T-helper 2 cell treated with Interferon-gamma antibody and Interleukin-4, amounts not matched to agents 5 μg/mL and 100 μg/mL, for 36 hours (primary cell): ENCODE measurements at regions not wholly inside any gene's neighbourhood (a gene's known extent, or its start where the extent isn't known, plus 50 kb on each side); places are given as distances from the start of the nearest gene placed in this dataset.

Source experiments
- DNase-seq: peaks from one replicate; pipeline ENCODE4 v3.0.0; 2021; ENCODE audit warnings: low spot score
- H3K27ac Mint-ChIP-seq: one replicate; pipeline ENCODE4 v1.8.0; 2021; ENCODE audit warnings: mild to moderate bottlenecking, mixed read lengths
- H3K27me3 Mint-ChIP-seq: one replicate; pipeline ENCODE4 v1.8.0; 2021; ENCODE audit warnings: low read depth, mixed read lengths
- H3K36me3 Mint-ChIP-seq: one replicate; pipeline ENCODE4 v1.8.0; 2021; ENCODE audit warnings: low read depth, mixed read lengths
- H3K4me1 Mint-ChIP-seq: one replicate; pipeline ENCODE4 v1.8.0; 2021; ENCODE audit warnings: low read depth, mixed read lengths
- H3K4me3 Mint-ChIP-seq: one replicate; pipeline ENCODE4 v1.8.0; 2022; ENCODE audit warnings: mild to moderate bottlenecking, moderate library complexity, mixed read lengths
- H3K9me3 Mint-ChIP-seq: one replicate; pipeline ENCODE4 v1.8.0; 2021; ENCODE audit warnings: mixed read lengths

GRCh38 chr2:238973038-238973739 lies 125.3 kb downstream of the TWIST2 start:
- no peak overlapping the region for H3K27ac Mint-ChIP-seq
- no peak for DNase-seq
- H3K4me3 Mint-ChIP-seq = no peak overlapping the region
- no peaks in the 10 kb centered on the region for H3K4me1 Mint-ChIP-seq
- H3K9me3 Mint-ChIP-seq = peaks cover 5% of the 10 kb centered on the region
- H3K27me3 Mint-ChIP-seq = peaks cover 7% of the 10 kb centered on the region
- H3K36me3 Mint-ChIP-seq = no peaks in the 10 kb centered on the region

DNA sequence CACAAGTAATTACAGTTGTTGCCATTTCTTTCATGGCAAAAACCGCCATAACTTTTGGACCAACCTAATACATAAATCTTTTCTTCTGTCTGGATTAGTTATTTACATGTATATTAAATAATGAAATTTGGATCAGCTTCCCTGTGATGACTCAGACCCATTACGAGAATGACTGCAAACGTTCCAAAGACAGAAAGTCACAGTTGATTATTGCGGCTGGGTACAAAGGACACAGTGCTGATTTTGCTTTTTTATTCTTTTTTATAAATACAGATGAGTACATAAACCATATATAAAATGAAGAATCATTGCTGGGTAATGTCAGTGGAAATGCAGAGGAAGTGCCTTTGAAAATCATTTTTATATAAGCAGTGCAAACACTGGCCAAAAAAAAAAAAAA lies 126.2 kb downstream of the TWIST2 start:
- Mint-ChIP-seq H3K36me3 (no peaks in the 10 kb centered on the region), H3K4me3 (no peak overlapping the region), H3K4me1 (no peaks in the 10 kb centered on the region), H3K27me3 (peaks cover 7% of the 10 kb centered on the region), H3K27ac (no peak overlapping the region), H3K9me3 (peaks cover 5% of the 10 kb centered on the region)
- no peak for DNase-seq

DNA sequence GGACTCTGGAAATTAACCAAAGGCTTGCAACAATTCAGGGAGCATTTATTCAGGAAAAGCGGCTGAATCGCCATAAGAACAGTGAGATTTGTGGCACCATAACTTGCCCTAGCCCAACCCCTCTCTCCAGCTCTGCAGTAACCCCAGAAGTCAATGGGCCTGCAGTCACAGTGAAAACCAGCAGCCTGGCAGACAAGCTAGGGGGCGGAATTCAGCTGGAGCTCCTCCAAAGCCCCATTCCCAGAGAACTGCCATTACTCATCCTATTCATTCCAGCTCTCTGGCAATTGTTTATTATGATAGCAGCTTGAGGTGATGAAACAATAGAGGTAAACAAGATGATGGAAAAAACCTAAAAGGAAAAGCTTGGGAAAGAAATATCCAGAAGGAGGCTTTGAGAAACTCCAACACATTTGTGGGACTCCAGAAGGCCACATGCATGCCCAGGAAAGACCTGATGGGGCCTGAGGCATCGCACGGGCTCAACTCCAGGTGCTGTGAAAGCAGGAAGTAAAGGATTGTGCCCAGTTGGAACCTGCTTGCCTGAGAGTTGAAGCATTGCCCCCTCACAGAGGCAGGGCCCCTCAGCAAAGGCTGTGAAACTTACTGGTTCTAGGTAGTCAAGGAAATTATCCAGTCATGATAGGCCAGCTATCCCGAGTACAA lies 126.7 kb downstream of the TWIST2 start:
- peaks cover 7% of the 10 kb centered on the region for H3K27me3 Mint-ChIP-seq
- H3K36me3 Mint-ChIP-seq = no peaks in the 10 kb centered on the region
- DNase-seq = no peak
- no peak overlapping the region for H3K4me3 Mint-ChIP-seq
- peaks cover 5% of the 10 kb centered on the region for H3K9me3 Mint-ChIP-seq
- H3K4me1 Mint-ChIP-seq = no peaks in the 10 kb centered on the region
- H3K27ac Mint-ChIP-seq = no peak overlapping the region

- Mint-ChIP-seq H3K27me3 (peaks cover 7% of the 10 kb centered on the region), H3K36me3 (no peaks in the 10 kb centered on the region), H3K4me1 (no peaks in the 10 kb centered on the region), H3K9me3 (peaks cover 5% of the 10 kb centered on the region), H3K4me3 (no peak overlapping the region), H3K27ac (no peak overlapping the region)
- DNase-seq = no peak
These were observed 127.5 kb downstream of the TWIST2 start for GRCh38 chr2:238975408-238975807.

GRCh38 chr2:238978497-238978896 lies 130.6 kb downstream of the TWIST2 start:
- Mint-ChIP-seq H3K4me3 (no peak overlapping the region), H3K4me1 (no peaks in the 10 kb centered on the region), H3K36me3 (no peaks in the 10 kb centered on the region), H3K27me3 (peaks cover 9% of the 10 kb centered on the region), H3K9me3 (peaks cover 5% of the 10 kb centered on the region), H3K27ac (no peak overlapping the region)
- no peak for DNase-seq

- peaks cover 5% of the 10 kb centered on the region for H3K9me3 Mint-ChIP-seq
- no peak overlapping the region for H3K27ac Mint-ChIP-seq
These were observed 131.8 kb downstream of the TWIST2 start for GRCh38 chr2:238979636-238980035.

GRCh38 chr2:238985041-238985729 lies 137.3 kb downstream of the TWIST2 start:
- DNase-seq = no peak
- Mint-ChIP-seq H3K9me3 (no peaks in the 10 kb centered on the region), H3K27ac (no peak overlapping the region), H3K36me3 (no peaks in the 10 kb centered on the region), H3K4me1 (no peaks in the 10 kb centered on the region), H3K4me3 (no peak overlapping the region), H3K27me3 (peaks cover 2% of the 10 kb centered on the region)

More at GRCh38 chr2:238979636-238980035, 131.8 kb downstream of the TWIST2 start:
- H3K4me1 Mint-ChIP-seq = no peaks in the 10 kb centered on the region
- H3K27me3 Mint-ChIP-seq = peaks cover 9% of the 10 kb centered on the region
- DNase-seq = no peak
- H3K4me3 Mint-ChIP-seq = no peak overlapping the region
- H3K36me3 Mint-ChIP-seq = no peaks in the 10 kb centered on the region

DNA sequence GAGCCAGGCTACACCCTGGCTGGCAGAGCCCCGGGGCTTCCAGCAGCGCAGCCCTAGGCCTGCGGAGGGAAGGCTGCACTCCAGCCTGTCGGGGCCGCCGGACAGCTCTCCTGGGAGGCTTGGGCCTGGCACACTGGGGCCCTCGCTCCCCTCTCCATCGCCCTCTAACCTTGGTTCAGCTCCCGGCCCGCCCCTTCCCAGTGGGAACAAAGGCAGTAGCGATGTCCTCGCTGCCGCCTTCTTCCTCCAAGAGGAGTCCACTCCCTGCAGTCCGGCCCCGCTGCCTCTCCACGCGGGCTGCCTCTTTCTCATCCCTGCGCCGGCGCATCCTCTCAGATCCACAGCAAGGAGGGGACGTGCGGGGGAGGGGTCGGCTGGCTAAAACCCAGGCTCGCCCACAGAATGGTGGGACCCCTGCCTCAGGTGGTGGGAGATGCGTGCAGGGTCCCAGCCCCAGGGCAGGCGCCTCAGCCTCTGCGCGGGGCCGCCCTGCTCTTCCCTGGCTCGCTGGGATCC lies 138.1 kb downstream of the TWIST2 start:
- Mint-ChIP-seq H3K36me3 (no peaks in the 10 kb centered on the region), H3K4me3 (no peak overlapping the region), H3K27ac (no peak overlapping the region), H3K27me3 (peaks cover 2% of the 10 kb centered on the region), H3K4me1 (no peaks in the 10 kb centered on the region), H3K9me3 (no peaks in the 10 kb centered on the region)
- DNase-seq = no peak

GRCh38 chr2:238986491-238987351 lies 138.8 kb downstream of the TWIST2 start:
- Mint-ChIP-seq H3K27me3 (peaks cover 2% of the 10 kb centered on the region), H3K27ac (no peak overlapping the region), H3K4me1 (no peaks in the 10 kb centered on the region), H3K9me3 (no peaks in the 10 kb centered on the region), H3K36me3 (no peaks in the 10 kb centered on the region), H3K4me3 (no peak overlapping the region)
- no peak for DNase-seq

DNA sequence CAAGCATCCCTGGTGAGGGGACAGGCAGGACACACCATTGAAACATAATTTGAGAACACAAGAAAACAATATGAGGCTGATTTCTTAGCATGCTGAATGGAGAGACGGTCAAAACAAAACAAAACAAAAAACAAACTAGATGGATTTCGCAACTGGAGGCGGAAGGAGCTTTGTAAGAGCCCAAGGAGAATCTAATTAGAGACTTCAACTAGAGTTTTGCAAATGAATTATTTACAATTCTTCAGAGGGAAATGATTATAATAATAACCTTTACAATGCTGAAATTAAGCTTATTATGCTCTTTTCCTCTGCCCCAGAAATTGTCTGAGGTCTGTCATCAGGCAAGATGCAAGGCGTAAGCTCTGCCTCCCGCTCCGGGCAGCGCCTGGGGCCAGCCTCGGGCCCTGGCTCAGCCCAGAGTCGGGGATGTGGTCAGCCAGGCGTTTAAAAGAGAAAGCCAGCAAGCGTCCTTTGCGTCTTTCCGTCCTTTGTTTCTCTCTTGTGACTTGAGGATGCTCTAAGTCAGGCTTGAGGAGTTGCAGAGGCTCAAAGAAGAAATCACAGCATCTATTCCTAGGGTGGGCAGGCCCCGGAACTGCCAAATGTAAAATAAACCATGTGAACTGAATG lies 139.6 kb downstream of the TWIST2 start:
- no peak overlapping the region for H3K27ac Mint-ChIP-seq
- H3K36me3 Mint-ChIP-seq = no peaks in the 10 kb centered on the region
- H3K4me1 Mint-ChIP-seq = no peaks in the 10 kb centered on the region
- no peaks in the 10 kb centered on the region for H3K9me3 Mint-ChIP-seq
- no peak overlapping the region for H3K4me3 Mint-ChIP-seq
- peaks cover 2% of the 10 kb centered on the region for H3K27me3 Mint-ChIP-seq
- no peak for DNase-seq

GRCh38 chr2:238988105-238988504 lies 140.2 kb downstream of the TWIST2 start:
- no peaks in the 10 kb centered on the region for H3K4me1 Mint-ChIP-seq
- no peaks in the 10 kb centered on the region for H3K9me3 Mint-ChIP-seq
- no peak for DNase-seq
- H3K27me3 Mint-ChIP-seq = no peaks in the 10 kb centered on the region
- H3K36me3 Mint-ChIP-seq = no peaks in the 10 kb centered on the region
- no peak overlapping the region for H3K4me3 Mint-ChIP-seq
- H3K27ac Mint-ChIP-seq = no peak overlapping the region

- Mint-ChIP-seq H3K27ac (no peak overlapping the region), H3K9me3 (no peaks in the 10 kb centered on the region), H3K4me3 (no peak overlapping the region), H3K27me3 (no peaks in the 10 kb centered on the region), H3K4me1 (no peaks in the 10 kb centered on the region), H3K36me3 (no peaks in the 10 kb centered on the region)
- no peak for DNase-seq
These were observed 140.9 kb downstream of the TWIST2 start for GRCh38 chr2:238988752-238989151.

DNA sequence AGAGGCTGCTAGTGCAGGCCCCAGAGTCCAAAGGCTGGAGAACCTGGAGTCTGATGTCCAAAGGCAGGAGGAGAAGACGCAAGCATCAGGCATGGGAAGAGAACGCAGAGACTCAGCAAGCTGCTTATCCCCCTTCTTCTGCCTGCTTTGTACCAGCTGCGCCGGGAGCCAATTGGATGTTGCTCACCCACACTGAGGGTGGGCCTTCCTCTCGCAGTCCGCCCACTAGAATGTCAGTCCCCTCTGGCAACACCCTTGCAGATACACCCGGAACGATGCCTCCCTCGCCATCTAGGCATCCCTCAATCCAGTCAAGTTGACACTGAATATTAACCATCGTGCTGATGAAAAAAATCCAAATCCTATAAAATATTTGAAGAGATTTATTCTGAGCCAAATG lies 141.6 kb downstream of the TWIST2 start:
- Mint-ChIP-seq H3K4me1 (no peaks in the 10 kb centered on the region), H3K27ac (no peak overlapping the region), H3K36me3 (no peaks in the 10 kb centered on the region), H3K9me3 (no peaks in the 10 kb centered on the region), H3K4me3 (no peak overlapping the region), H3K27me3 (no peaks in the 10 kb centered on the region)
- no peak for DNase-seq
